ENCODE measurements at regions not wholly inside any gene's neighbourhood (a gene's known extent, or its start where the extent isn't known, plus 50 kb on each side); places are given as distances from the start of the nearest gene placed in this dataset.

GRCh38 chr4:170666909-170667308, 577.2 kb upstream of the AADAT start:
- no peak for DNase-seq (ENCODE audit: low read depth in 1 of 2, low spot score in 1 of 2)
- in situ Hi-C loops (cut with HindIII; ENCODE audit: low pct_unique_long_range_greater_than_20kb, low sequenced_read_pairs): no loop called here
- TF ChIP-seq JUND (IDR thresholded peaks at IDR 0.05; ENCODE audit: low read depth): no peak

GRCh38 chr4:170662250-170662649, 572.5 kb upstream of the AADAT start:
- in situ Hi-C loops (cut with HindIII; ENCODE audit: low pct_unique_long_range_greater_than_20kb, low sequenced_read_pairs): no loop called here
- no peak for TF ChIP-seq JUND (IDR thresholded peaks at IDR 0.05; ENCODE audit: low read depth)
- DNase-seq (ENCODE audit: low read depth in 1 of 2, low spot score in 1 of 2): peak in 1 of 2 experiments; percentile 57

GRCh38 chr4:170657761-170658160, 568.0 kb upstream of the AADAT start:
- in situ Hi-C loops (cut with HindIII; ENCODE audit: low pct_unique_long_range_greater_than_20kb, low sequenced_read_pairs): no loop called here
- TF ChIP-seq JUND (IDR thresholded peaks at IDR 0.05; ENCODE audit: low read depth): no peak
- no peak for DNase-seq (ENCODE audit: low read depth in 1 of 2, low spot score in 1 of 2)

GRCh38 chr4:170656506-170656905, 566.8 kb upstream of the AADAT start:
- in situ Hi-C loops (cut with HindIII; ENCODE audit: low pct_unique_long_range_greater_than_20kb, low sequenced_read_pairs): no loop called here
- no peak for TF ChIP-seq JUND (IDR thresholded peaks at IDR 0.05; ENCODE audit: low read depth)
- no peak for DNase-seq (ENCODE audit: low read depth in 1 of 2, low spot score in 1 of 2)

- no peak for DNase-seq (ENCODE audit: low read depth in 1 of 2, low spot score in 1 of 2)
- in situ Hi-C loops (cut with HindIII; ENCODE audit: low pct_unique_long_range_greater_than_20kb, low sequenced_read_pairs): no loop called here
- TF ChIP-seq JUND (IDR thresholded peaks at IDR 0.05; ENCODE audit: low read depth): no peak
Measured at GRCh38 chr4:170652571-170652970, 562.8 kb upstream of the AADAT start.

- in situ Hi-C loops (cut with HindIII; ENCODE audit: low pct_unique_long_range_greater_than_20kb, low sequenced_read_pairs): no loop called here
- DNase-seq (ENCODE audit: low read depth in 1 of 2, low spot score in 1 of 2): no peak
Measured at GRCh38 chr4:170651786-170652185, 562.0 kb upstream of the AADAT start.

GRCh38 chr4:170627418-170627817, 537.7 kb upstream of the AADAT start:
- no peak for DNase-seq (ENCODE audit: low read depth in 1 of 2, low spot score in 1 of 2)
- TF ChIP-seq JUND (IDR thresholded peaks at IDR 0.05; ENCODE audit: low read depth): no peak
- in situ Hi-C loops (cut with HindIII; ENCODE audit: low pct_unique_long_range_greater_than_20kb, low sequenced_read_pairs): no loop called here

More at GRCh38 chr4:170651786-170652185, 562.0 kb upstream of the AADAT start:
- TF ChIP-seq JUND (IDR thresholded peaks at IDR 0.05; ENCODE audit: low read depth): no peak

GRCh38 chr4:170623899-170624298, 534.1 kb upstream of the AADAT start:
- in situ Hi-C loops (cut with HindIII; ENCODE audit: low pct_unique_long_range_greater_than_20kb, low sequenced_read_pairs): no loop called here
- DNase-seq (ENCODE audit: low read depth in 1 of 2, low spot score in 1 of 2): peak in 1 of 2 experiments; percentile 3
- TF ChIP-seq JUND (IDR thresholded peaks at IDR 0.05; ENCODE audit: low read depth): no peak

- in situ Hi-C loops (cut with HindIII; ENCODE audit: low pct_unique_long_range_greater_than_20kb, low sequenced_read_pairs): no loop called here
- DNase-seq (ENCODE audit: low read depth in 1 of 2, low spot score in 1 of 2): no peak
- TF ChIP-seq JUND (IDR thresholded peaks at IDR 0.05; ENCODE audit: low read depth): no peak
Measured at GRCh38 chr4:170610434-170610833, 520.7 kb upstream of the AADAT start.

- no peak for DNase-seq (ENCODE audit: low read depth in 1 of 2, low spot score in 1 of 2)
- no peak for TF ChIP-seq JUND (IDR thresholded peaks at IDR 0.05; ENCODE audit: low read depth)
- in situ Hi-C loops (cut with HindIII; ENCODE audit: low pct_unique_long_range_greater_than_20kb, low sequenced_read_pairs): no loop called here
Measured at GRCh38 chr4:170599894-170600293, 510.1 kb upstream of the AADAT start.

GRCh38 chr4:170591076-170591475, 501.3 kb upstream of the AADAT start:
- in situ Hi-C loops (cut with HindIII; ENCODE audit: low pct_unique_long_range_greater_than_20kb, low sequenced_read_pairs): no loop called here
- DNase-seq (ENCODE audit: low read depth in 1 of 2, low spot score in 1 of 2): no peak
- no peak for TF ChIP-seq JUND (IDR thresholded peaks at IDR 0.05; ENCODE audit: low read depth)

- no peak for TF ChIP-seq JUND (IDR thresholded peaks at IDR 0.05; ENCODE audit: low read depth)
- in situ Hi-C loops (cut with HindIII; ENCODE audit: low pct_unique_long_range_greater_than_20kb, low sequenced_read_pairs): no loop called here
- peak; percentile 23 to 70 for DNase-seq (ENCODE audit: low read depth in 1 of 2, low spot score in 1 of 2)
Measured at GRCh38 chr4:170589597-170590191, 499.9 kb upstream of the AADAT start.

- in situ Hi-C loops (cut with HindIII; ENCODE audit: low pct_unique_long_range_greater_than_20kb, low sequenced_read_pairs): no loop called here
- TF ChIP-seq JUND (IDR thresholded peaks at IDR 0.05; ENCODE audit: low read depth): no peak
- no peak for DNase-seq (ENCODE audit: low read depth in 1 of 2, low spot score in 1 of 2)
Measured at GRCh38 chr4:170581969-170582368, 492.2 kb upstream of the AADAT start.

- no peak for TF ChIP-seq JUND (IDR thresholded peaks at IDR 0.05; ENCODE audit: low read depth)
- in situ Hi-C loops (cut with HindIII; ENCODE audit: low pct_unique_long_range_greater_than_20kb, low sequenced_read_pairs): no loop called here
- peak in 1 of 2 experiments; percentile 8 for DNase-seq (ENCODE audit: low read depth in 1 of 2, low spot score in 1 of 2)
Measured at GRCh38 chr4:170581322-170581721, 491.6 kb upstream of the AADAT start.
